Fibroblast of lung (primary cell): ENCODE measurements at regions not wholly inside any gene's neighbourhood (a gene's known extent, or its start where the extent isn't known, plus 50 kb on each side); places are given as distances from the start of the nearest gene placed in this dataset.

Source experiments
- DNase-seq, 2 donors: peaks; one replicate each; pipeline versions ENCODE4 v3.0.0 to v3.0.0-alpha.2; 2010; ENCODE audit warnings: low read depth in 2 of 2
- H2AFZ ChIP-seq: 2 replicates; pipeline ENCODE4 v1.5.1; 2012; ENCODE audit warnings: low read length, control low read depth, inconsistent platforms
- H3K27ac ChIP-seq: 2 replicates; pipeline ENCODE4 v1.5.1; 2011; ENCODE audit warnings: low read length, control low read depth; ENCODE audit not compliant: insufficient read depth
- H3K27me3 ChIP-seq: 2 replicates; pipeline ENCODE4 v1.5.1; 2011; ENCODE audit warnings: mild to moderate bottlenecking, low read length; ENCODE audit not compliant: control insufficient read depth, insufficient read depth
- H3K36me3 ChIP-seq: 2 replicates; pipeline ENCODE4 v1.5.1; 2011; ENCODE audit warnings: low read length; ENCODE audit not compliant: control insufficient read depth, insufficient read depth
- H3K4me1 ChIP-seq: 2 replicates; pipeline ENCODE4 v1.5.1; 2011; ENCODE audit warnings: low read length; ENCODE audit not compliant: control insufficient read depth, insufficient read depth; ENCODE audit errors: extremely low read depth
- H3K4me2 ChIP-seq: 2 replicates; pipeline ENCODE4 v1.5.1; 2011; ENCODE audit warnings: low read length, control low read depth; ENCODE audit not compliant: insufficient read depth; ENCODE audit errors: extremely low read depth
- H3K4me3 ChIP-seq, 4 experiments: fragments of 200-600 bp in 1 of 4; sonication (generic) in 1 of 4; replicated peaks in 1 of 4; 2 replicates each; pipeline ENCODE4 v1.5.1; 2011 to 2016; ENCODE audit warnings: low read length in 4 of 4, low read depth in 3 of 4, mild to moderate bottlenecking in 3 of 4, control low read depth in 2 of 4, inconsistent platforms in 1 of 4, mixed read lengths in 1 of 4; ENCODE audit not compliant: insufficient read depth in 1 of 4; ENCODE audit errors: control extremely low read depth in 1 of 4
- H3K79me2 ChIP-seq: 2 replicates; pipeline ENCODE4 v1.5.1; 2012; ENCODE audit warnings: mild to moderate bottlenecking, low read length, inconsistent platforms; ENCODE audit not compliant: control insufficient read depth, insufficient read depth
- H3K9ac ChIP-seq: 2 replicates; pipeline ENCODE4 v1.5.1; 2011; ENCODE audit warnings: mild to moderate bottlenecking, low read length, control low read depth; ENCODE audit not compliant: insufficient read depth
- H3K9me3 ChIP-seq: 2 replicates; pipeline ENCODE4 v1.5.1; 2012; ENCODE audit warnings: low read depth, low read length; ENCODE audit not compliant: control insufficient read depth, insufficient read depth
- H4K20me1 ChIP-seq: 2 replicates; pipeline ENCODE4 v1.5.1; 2011; ENCODE audit warnings: low read length; ENCODE audit not compliant: control insufficient read depth, insufficient read depth; ENCODE audit errors: extremely low read depth
- EZH2 ChIP-seq: IDR thresholded peaks from 2 replicates; pipeline ENCODE4 v1.5.1; 2012; ENCODE audit warnings: low read length, control low read depth, mild to moderate bottlenecking; ENCODE audit errors: missing control alignments
- TF ChIP-seq, protein P1 (sequence below), 2 donors: IDR thresholded peaks in 1 of 2; conservative IDR thresholded peaks in 1 of 2; 1 replicate in 1 of 2; 2 replicates in 1 of 2; pipeline ENCODE4 v1.5.1; 2011 to 2012; ENCODE audit warnings: low read length in 2 of 2, control low read depth in 1 of 2, inconsistent platforms in 1 of 2, low read depth in 1 of 2, mild to moderate bottlenecking in 1 of 2

DNA sequence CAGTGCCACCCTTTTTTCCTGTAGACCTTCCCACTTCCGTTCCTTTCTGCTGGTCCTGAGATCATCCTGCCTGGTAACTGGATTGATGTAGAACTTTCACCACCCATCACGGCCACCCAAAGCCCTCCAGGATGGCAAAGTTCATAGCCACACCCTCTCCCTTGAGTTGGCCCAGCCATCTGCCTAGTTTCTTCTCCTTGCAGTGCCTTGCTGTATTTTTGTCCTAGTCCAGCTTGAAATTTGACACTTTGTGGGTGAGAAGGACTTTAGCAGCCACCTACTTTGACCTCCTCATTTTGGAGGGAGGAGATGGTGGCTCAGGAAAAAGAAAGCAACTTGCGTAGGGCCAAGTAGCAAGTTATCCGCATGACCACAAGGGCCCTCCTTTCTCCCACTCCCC, 140.7 kb downstream of the BUB3 start:
- Histone ChIP-seq H3K27me3 (no peaks in the 10 kb centered on the region), H3K9ac (no peak overlapping the region), H3K4me3 (no peak overlapping the region), H3K4me2 (no peak overlapping the region), H3K27ac (no peak overlapping the region), H3K4me1 (no peaks in the 10 kb centered on the region), H3K79me2 (no peaks in the 10 kb centered on the region), H2AFZ (no peak overlapping the region), H3K9me3 (no peaks in the 10 kb centered on the region), H4K20me1 (no peaks in the 10 kb centered on the region), H3K36me3 (no peaks in the 10 kb centered on the region)
- DNase-seq, result no peak
- TF ChIP-seq, protein P1, sequence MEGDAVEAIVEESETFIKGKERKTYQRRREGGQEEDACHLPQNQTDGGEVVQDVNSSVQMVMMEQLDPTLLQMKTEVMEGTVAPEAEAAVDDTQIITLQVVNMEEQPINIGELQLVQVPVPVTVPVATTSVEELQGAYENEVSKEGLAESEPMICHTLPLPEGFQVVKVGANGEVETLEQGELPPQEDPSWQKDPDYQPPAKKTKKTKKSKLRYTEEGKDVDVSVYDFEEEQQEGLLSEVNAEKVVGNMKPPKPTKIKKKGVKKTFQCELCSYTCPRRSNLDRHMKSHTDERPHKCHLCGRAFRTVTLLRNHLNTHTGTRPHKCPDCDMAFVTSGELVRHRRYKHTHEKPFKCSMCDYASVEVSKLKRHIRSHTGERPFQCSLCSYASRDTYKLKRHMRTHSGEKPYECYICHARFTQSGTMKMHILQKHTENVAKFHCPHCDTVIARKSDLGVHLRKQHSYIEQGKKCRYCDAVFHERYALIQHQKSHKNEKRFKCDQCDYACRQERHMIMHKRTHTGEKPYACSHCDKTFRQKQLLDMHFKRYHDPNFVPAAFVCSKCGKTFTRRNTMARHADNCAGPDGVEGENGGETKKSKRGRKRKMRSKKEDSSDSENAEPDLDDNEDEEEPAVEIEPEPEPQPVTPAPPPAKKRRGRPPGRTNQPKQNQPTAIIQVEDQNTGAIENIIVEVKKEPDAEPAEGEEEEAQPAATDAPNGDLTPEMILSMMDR (conservative IDR thresholded peaks at IDR 0.05 in 1 of 2, IDR thresholded peaks at IDR 0.05 in 1 of 2; ENCODE audit: low read depth in 1 of 2, low read length in 2 of 2), result no peak
- no peak for TF ChIP-seq EZH2

DNA sequence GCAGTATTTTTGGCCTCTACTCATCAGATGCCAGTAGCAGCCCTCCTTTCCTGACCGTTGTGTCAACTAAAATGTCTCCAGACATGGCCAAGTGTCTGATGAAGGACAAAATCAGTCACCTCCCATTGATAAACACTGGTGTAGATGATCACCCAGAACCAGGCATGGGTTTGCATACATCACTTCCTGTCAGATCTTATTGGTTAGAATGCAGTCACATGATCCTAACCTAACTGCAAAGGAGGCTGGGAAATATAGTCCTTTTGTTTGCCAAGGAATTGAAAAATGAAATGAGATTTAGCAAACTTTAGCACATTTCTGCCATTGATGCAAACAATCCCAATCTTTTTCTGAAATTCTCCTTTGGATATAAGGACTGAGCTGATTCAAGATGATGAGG, 141.4 kb downstream of the BUB3 start:
- Histone ChIP-seq H3K27me3 (no peaks in the 10 kb centered on the region), H3K9me3 (no peaks in the 10 kb centered on the region), H2AFZ (no peak overlapping the region), H3K4me3 (no peak overlapping the region), H4K20me1 (no peaks in the 10 kb centered on the region), H3K4me1 (no peaks in the 10 kb centered on the region), H3K4me2 (no peak overlapping the region), H3K9ac (no peak overlapping the region), H3K36me3 (no peaks in the 10 kb centered on the region), H3K79me2 (no peaks in the 10 kb centered on the region), H3K27ac (no peak overlapping the region)
- DNase-seq, result no peak
- TF ChIP-seq, protein P1 (conservative IDR thresholded peaks at IDR 0.05 in 1 of 2, IDR thresholded peaks at IDR 0.05 in 1 of 2; ENCODE audit: low read depth in 1 of 2, low read length in 2 of 2), result no peak
- no peak for TF ChIP-seq EZH2

DNA sequence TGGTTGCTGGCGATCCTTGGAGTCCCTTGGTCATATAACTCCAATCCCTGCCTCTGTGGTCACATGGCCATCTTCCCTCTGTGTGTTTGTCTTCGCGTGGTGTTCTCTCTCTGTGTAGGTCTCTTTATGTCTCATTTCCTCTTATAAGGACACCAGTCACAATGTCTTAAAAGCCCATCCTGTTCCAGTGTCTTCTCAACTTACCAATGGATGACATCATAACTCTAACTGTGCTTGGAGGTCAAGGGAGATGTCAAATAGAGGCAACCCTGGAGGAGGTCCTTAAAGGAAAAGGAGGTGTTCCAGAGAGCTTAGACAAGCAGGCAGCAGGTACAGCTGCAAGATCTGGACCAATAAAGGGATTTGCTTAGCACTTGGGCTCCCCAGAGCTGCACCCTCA, 143.0 kb downstream of the BUB3 start:
- Histone ChIP-seq H3K9ac (no peak overlapping the region), H3K79me2 (no peaks in the 10 kb centered on the region)

More for the DNA sequence above, 143.0 kb downstream of the BUB3 start:
- Histone ChIP-seq H4K20me1 (no peaks in the 10 kb centered on the region), H3K9me3 (no peaks in the 10 kb centered on the region), H3K36me3 (no peaks in the 10 kb centered on the region), H3K4me1 (no peaks in the 10 kb centered on the region), H2AFZ (no peak overlapping the region), H3K27me3 (no peaks in the 10 kb centered on the region), H3K4me3 (no peak overlapping the region), H3K27ac (no peak overlapping the region), H3K4me2 (no peak overlapping the region)
- DNase-seq, result no peak
- no peak for TF ChIP-seq EZH2
- TF ChIP-seq, protein P1 (conservative IDR thresholded peaks at IDR 0.05 in 1 of 2, IDR thresholded peaks at IDR 0.05 in 1 of 2; ENCODE audit: low read depth in 1 of 2, low read length in 2 of 2), result no peak
